NT2/D1 (cell line): ENCODE measurements at regions not wholly inside any gene's neighbourhood (a gene's known extent, or its start where the extent isn't known, plus 50 kb on each side); places are given as distances from the start of the nearest gene placed in this dataset.

Experiments
- SUZ12 ChIP-seq: IDR thresholded peaks from 2 replicates; pipeline ENCODE4 v1.6.1; 2011; ENCODE audit not compliant: insufficient read length, insufficient read depth; ENCODE audit errors: extremely low read depth
- ZNF274 ChIP-seq: IDR thresholded peaks from 2 replicates; pipeline ENCODE4 v1.6.1; 2011; ENCODE audit warnings: mild to moderate bottlenecking, low read depth, low read length

DNA sequence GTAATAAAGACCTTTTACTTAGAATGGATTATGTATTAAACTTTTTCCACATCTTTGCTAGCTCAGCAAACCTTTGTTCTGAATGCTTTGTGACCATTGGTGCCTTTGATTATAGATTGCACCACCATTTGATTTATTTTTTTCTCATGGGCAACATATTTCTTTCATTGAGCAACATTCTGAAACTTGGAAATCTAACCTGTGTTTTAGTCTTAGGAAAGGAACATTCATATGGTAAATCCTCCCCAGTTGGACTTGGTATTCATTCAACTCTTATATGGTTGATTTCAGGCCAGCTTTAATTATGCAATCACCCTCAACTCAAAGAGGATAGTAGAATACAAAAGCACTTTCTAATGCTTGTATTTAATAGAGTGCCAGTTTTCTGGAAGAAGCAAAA, 1077.9 kb upstream of the ZEB2 start:
- TF ChIP-seq ZNF274 = no peak
- no peak for TF ChIP-seq SUZ12
